ENCODE measurements at regions not wholly inside any gene's neighbourhood (a gene's known extent, or its start where the extent isn't known, plus 50 kb on each side); places are given as distances from the start of the nearest gene placed in this dataset.

DNA sequence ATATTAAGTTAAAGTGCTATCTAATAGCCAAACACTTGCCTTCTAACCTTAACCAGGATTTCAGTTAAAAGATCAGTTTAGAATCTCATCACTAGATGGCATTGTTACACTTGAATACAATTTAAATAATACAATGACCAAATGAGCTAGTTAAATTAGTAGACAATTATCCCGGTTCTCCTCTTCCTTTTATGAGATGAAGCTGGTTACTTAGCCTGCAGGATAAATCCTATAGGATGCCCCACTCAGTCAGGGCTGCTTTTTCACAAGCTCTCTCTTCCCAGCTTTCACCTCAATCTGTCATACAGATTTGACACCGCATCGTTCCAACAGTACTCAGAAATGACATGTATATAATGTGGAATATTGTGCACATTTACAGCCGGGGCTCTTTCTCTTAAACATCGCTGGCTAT, 678.8 kb downstream of the KCNJ3 start:
- TF ChIP-seq, protein P1, sequence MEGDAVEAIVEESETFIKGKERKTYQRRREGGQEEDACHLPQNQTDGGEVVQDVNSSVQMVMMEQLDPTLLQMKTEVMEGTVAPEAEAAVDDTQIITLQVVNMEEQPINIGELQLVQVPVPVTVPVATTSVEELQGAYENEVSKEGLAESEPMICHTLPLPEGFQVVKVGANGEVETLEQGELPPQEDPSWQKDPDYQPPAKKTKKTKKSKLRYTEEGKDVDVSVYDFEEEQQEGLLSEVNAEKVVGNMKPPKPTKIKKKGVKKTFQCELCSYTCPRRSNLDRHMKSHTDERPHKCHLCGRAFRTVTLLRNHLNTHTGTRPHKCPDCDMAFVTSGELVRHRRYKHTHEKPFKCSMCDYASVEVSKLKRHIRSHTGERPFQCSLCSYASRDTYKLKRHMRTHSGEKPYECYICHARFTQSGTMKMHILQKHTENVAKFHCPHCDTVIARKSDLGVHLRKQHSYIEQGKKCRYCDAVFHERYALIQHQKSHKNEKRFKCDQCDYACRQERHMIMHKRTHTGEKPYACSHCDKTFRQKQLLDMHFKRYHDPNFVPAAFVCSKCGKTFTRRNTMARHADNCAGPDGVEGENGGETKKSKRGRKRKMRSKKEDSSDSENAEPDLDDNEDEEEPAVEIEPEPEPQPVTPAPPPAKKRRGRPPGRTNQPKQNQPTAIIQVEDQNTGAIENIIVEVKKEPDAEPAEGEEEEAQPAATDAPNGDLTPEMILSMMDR (IDR thresholded peaks at IDR 0.05): no peak
- no peak for TF ChIP-seq POLR2A (IDR thresholded peaks at IDR 0.05)
- TF ChIP-seq EP300 (IDR thresholded peaks at IDR 0.05): no peak
- H3K36me3 ChIP-seq: no peaks in the 10 kb centered on the region
- no peaks in the 10 kb centered on the region for H3K4me1 ChIP-seq (ENCODE audit: insufficient read depth)
- H3K4me3 ChIP-seq: no peak overlapping the region
- DNase-seq: no peak
- H3K27me3 ChIP-seq: no peaks in the 10 kb centered on the region
- no peak overlapping the region for H3K27ac ChIP-seq
- WGBS, 3 donors: 69 to 72% (median 69%) methylated on average over 5 of the region's 5 CpGs
- intact Hi-C loops (cut with DNase I): loop anchor here in 1 of 4 donors (10.0 kb wide), 1 partner anchor 1818 kb away; no protein-coding TSS in a partner anchor
- H3K9me3 ChIP-seq: no peaks in the 10 kb centered on the region

DNA sequence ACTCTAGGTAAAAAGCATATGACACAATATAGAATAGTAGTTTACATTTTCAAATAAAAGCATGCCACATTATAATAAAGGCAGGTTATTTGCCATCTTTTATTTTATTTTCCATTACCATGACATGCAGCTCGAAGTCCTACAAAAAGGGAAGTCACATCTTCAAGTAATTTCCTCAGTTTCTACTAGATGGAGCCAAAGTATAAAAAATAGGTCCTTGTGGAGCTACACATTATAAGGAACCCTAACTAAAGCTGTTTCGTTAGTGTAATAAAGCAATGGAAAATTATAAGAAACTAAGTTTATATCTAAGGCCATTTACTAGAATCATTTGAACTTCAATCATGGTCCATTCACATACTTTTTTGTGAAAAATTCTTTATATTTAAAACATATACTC, 674.5 kb downstream of the KCNJ3 start:
- no peaks in the 10 kb centered on the region for H3K9me3 ChIP-seq
- no peak overlapping the region for H3K4me3 ChIP-seq
- H3K36me3 ChIP-seq: no peaks in the 10 kb centered on the region
- intact Hi-C loops (cut with DNase I): loop anchor here in 1 of 4 donors (10.0 kb wide), 1 partner anchor 1822 kb away; no protein-coding TSS in a partner anchor
- no peak overlapping the region for H3K27ac ChIP-seq
- WGBS, 3 donors: 4 to 13% (median 5%) methylated on average over 2 of the region's 2 CpGs
- DNase-seq: no peak
- no peaks in the 10 kb centered on the region for H3K27me3 ChIP-seq
- no peak for TF ChIP-seq EP300 (IDR thresholded peaks at IDR 0.05)
- TF ChIP-seq, protein P1 (IDR thresholded peaks at IDR 0.05): no peak
- no peak for TF ChIP-seq POLR2A (IDR thresholded peaks at IDR 0.05)
- H3K4me1 ChIP-seq (ENCODE audit: insufficient read depth): no peaks in the 10 kb centered on the region

DNA sequence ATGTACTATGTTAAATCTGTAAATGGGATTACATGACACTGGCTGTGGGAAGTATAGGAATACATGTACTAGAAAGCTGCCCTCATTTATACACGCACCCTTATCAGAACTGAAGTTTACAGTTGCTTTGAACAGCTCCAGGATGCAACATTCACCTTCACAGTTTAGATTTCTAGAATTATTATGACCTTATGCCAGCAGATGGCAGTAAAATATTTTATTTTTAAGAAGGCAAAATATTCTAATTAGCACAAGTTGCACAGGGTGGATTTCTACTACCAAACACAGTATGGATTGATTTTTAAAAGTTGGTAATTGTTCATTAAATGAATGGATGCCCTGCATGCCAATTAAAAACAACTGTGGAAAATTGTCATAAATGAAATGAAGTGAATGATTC, 670.4 kb downstream of the KCNJ3 start:
- H3K4me1 ChIP-seq (ENCODE audit: insufficient read depth): no peaks in the 10 kb centered on the region

DNA sequence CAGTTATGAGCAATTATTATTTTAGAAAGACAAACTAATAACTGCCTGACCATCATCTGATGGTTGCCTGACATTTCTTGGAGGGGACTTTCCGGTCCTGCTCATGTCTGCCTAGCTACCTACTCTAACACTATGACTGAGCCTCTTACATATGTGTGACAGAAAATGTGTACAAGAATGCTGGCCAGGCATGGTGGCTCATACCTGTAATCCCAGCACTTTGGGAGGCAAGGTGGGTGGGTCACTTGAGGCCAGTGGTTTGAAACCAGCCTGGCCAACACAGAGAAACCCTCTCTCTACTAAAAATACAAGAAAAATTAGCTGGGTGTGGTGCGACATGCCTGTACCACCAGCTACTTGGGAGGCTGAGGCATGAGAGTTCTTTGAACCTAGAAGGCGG, 666.3 kb downstream of the KCNJ3 start:
- no peaks in the 10 kb centered on the region for H3K36me3 ChIP-seq

More for the DNA sequence above, 670.4 kb downstream of the KCNJ3 start:
- Histone ChIP-seq H3K27me3 (no peaks in the 10 kb centered on the region), H3K36me3 (no peaks in the 10 kb centered on the region), H3K4me3 (no peak overlapping the region), H3K27ac (no peak overlapping the region), H3K9me3 (no peaks in the 10 kb centered on the region)
- WGBS, 3 donors: 0 to 19% (median 8%) methylated on average over 1 of the region's 1 CpG
- intact Hi-C loops (cut with DNase I): no loop called here
- DNase-seq: no peak
- no peak for TF ChIP-seq EP300 (IDR thresholded peaks at IDR 0.05)
- no peak for TF ChIP-seq POLR2A (IDR thresholded peaks at IDR 0.05)
- TF ChIP-seq, protein P1 (IDR thresholded peaks at IDR 0.05): no peak

More for the DNA sequence above, 666.3 kb downstream of the KCNJ3 start:
- intact Hi-C loops (cut with DNase I): no loop called here
- TF ChIP-seq, protein P1 (IDR thresholded peaks at IDR 0.05): no peak
- no peak for TF ChIP-seq POLR2A (IDR thresholded peaks at IDR 0.05)
- TF ChIP-seq EP300 (IDR thresholded peaks at IDR 0.05): no peak
- H3K27me3 ChIP-seq: no peaks in the 10 kb centered on the region
- H3K4me1 ChIP-seq (ENCODE audit: insufficient read depth): no peaks in the 10 kb centered on the region
- no peaks in the 10 kb centered on the region for H3K9me3 ChIP-seq
- 87 to 99% (median 95%) methylated on average over 3 of the region's 3 CpGs for WGBS, 3 donors
- DNase-seq: no peak
- no peak overlapping the region for H3K27ac ChIP-seq
- no peak overlapping the region for H3K4me3 ChIP-seq

Measured in ovary (tissue), 7 donors.